HepG2 (cell line): ENCODE measurements at regions not wholly inside any gene's neighbourhood (a gene's known extent, or its start where the extent isn't known, plus 50 kb on each side); places are given as distances from the start of the nearest gene placed in this dataset.
A peak's percentile ranks its signal among the peaks of the same experiment; 100 is the strongest.

Experiments used
- ATAC-seq: fragments of 200-7000 bp; cut with Tn5 transposase; 3 replicates; pipeline ENCODE4 v1.9.1; 2020; ENCODE audit warnings: mild to moderate bottlenecking, moderate library complexity
- BruUV-seq: library from RNA; stranded (reverse); fragments of 400-500 nt; replicated peaks from 2 replicates; lab custom pipeline; 2021; lab: Mats Ljungman, UMichigan
- CTCF ChIA-PET: fragments of 300-600 bp; formaldehyde crosslinking; extraction: SDS; loops from one replicate; lab custom pipeline; 2021; ENCODE audit warnings: low total read pairs, inconsistent platforms, low intra/inter-chr PET ratio; lab: Yijun Ruan, JAX
- POLR2A ChIA-PET: fragments of 350-600 bp; sonication (Branson Sonifier 250); formaldehyde crosslinking; loops from one replicate; lab custom pipeline; 2020; ENCODE audit warnings: antibody characterized with exemption, inconsistent platforms; lab: Yijun Ruan, JAX
- DNase-seq: peaks from one replicate; pipeline ENCODE4 v3.0.0-alpha.2; 2015; ENCODE audit warnings: low spot score
- FAIRE-seq: peaks from 3 replicates; lab custom pipeline; 2011; peaks lifted over from hg19 to GRCh38; lab: Jason Lieb, UNC
- H2AFZ ChIP-seq: one replicate; pipeline ENCODE4 v1.6.1; 2011; ENCODE audit warnings: low read length, inconsistent platforms
- H3K27ac ChIP-seq: fragments of 300-600 bp; 3 replicates; pipeline ENCODE4 v1.8.0; 2011; ENCODE audit warnings: mixed run types, mild to moderate bottlenecking, mixed read lengths, low read length, inconsistent platforms; ENCODE audit not compliant: insufficient read depth; ENCODE audit errors: extremely low read length
- H3K27me3 ChIP-seq, 2 experiments: fragments of 200-600 bp in 1 of 2; 2 replicates in 1 of 2; 3 replicates in 1 of 2; pipeline versions ENCODE4 v1.6.0 to v1.8.0; 2011; ENCODE audit warnings: low read length in 2 of 2, mild to moderate bottlenecking in 2 of 2, moderate library complexity in 2 of 2, inconsistent platforms in 1 of 2; ENCODE audit not compliant: insufficient read depth in 2 of 2, control insufficient read depth in 1 of 2
- H3K36me3 ChIP-seq, 2 experiments: fragments of 200-600 bp in 1 of 2; replicated peaks in 1 of 2; 2 replicates in 1 of 2; 3 replicates in 1 of 2; pipeline versions ENCODE4 v1.5.1 to v1.8.0; 2011; ENCODE audit warnings: low read length in 2 of 2, inconsistent platforms in 1 of 2; ENCODE audit not compliant: insufficient read depth in 2 of 2, control insufficient read depth in 1 of 2
- H3K4me1 ChIP-seq: 2 replicates; pipeline ENCODE4 v1.5.1; 2012; ENCODE audit warnings: low read length, inconsistent platforms; ENCODE audit not compliant: insufficient read depth
- H3K4me2 ChIP-seq: 2 replicates; pipeline ENCODE4 v1.6.0; 2011; ENCODE audit warnings: low read depth, low read length, inconsistent platforms
- H3K4me3 ChIP-seq, 3 experiments: fragments of 200-600 bp in 1 of 3; sonication (generic), shearing (Covaris generic) in 1 of 3; replicated peaks in 1 of 3; 2 replicates each; pipeline ENCODE4 v1.5.1; 2011 to 2016; ENCODE audit warnings: low read length in 3 of 3, inconsistent platforms in 2 of 3, low read depth in 2 of 3, mild to moderate bottlenecking in 2 of 3, control low read depth in 1 of 3, mixed read lengths in 1 of 3; ENCODE audit not compliant: insufficient read depth in 1 of 3
- H3K79me2 ChIP-seq: one replicate; pipeline ENCODE4 v1.6.1; 2011; ENCODE audit warnings: low read length, inconsistent platforms; ENCODE audit not compliant: insufficient read depth
- H3K9ac ChIP-seq: 2 replicates; pipeline ENCODE4 v1.6.0; 2011; ENCODE audit warnings: mild to moderate bottlenecking, low read depth, low read length, inconsistent platforms; ENCODE audit not compliant: insufficient read depth
- H3K9me3 ChIP-seq: 2 replicates; pipeline ENCODE4 v1.5.1; 2012; ENCODE audit warnings: mild to moderate bottlenecking, low read length
- H4K20me1 ChIP-seq: 2 replicates; pipeline ENCODE4 v1.6.0; 2011; ENCODE audit warnings: inconsistent platforms, mild to moderate bottlenecking, low read length, moderate library complexity; ENCODE audit not compliant: insufficient read depth
- CEBPB ChIP-seq: IDR thresholded peaks from 2 replicates; pipeline ENCODE4 v1.6.1; 2011; ENCODE audit warnings: low read depth, low read length, improper control_type of control experiment, borderline replicate concordance
- CREM ChIP-seq, 2 experiments: sonication (generic) in 1 of 2; formaldehyde crosslinking in 1 of 2; IDR thresholded peaks; 2 replicates each; pipeline versions ENCODE4 v1.4.0 to v1.6.1; 2016 to 2020; ENCODE audit warnings: antibody characterized with exemption in 1 of 2, mild to moderate bottlenecking in 1 of 2, missing genetic modification reagents in 1 of 2
- FIP1L1 ChIP-seq: fragments of 200-400 bp; formaldehyde crosslinking; IDR thresholded peaks from 2 replicates; pipeline ENCODE4 v1.6.1; 2018; ENCODE audit warnings: low read depth, mild to moderate bottlenecking, low read length, moderate library complexity, borderline replicate concordance; ENCODE audit not compliant: insufficient read depth
- HOXA5 ChIP-seq: sonication (generic); formaldehyde crosslinking; IDR thresholded peaks from 2 replicates; pipeline ENCODE4 v1.4.0; 2020; ENCODE audit warnings: missing genetic modification reagents
- TARDBP ChIP-seq: sonication (generic); formaldehyde crosslinking; IDR thresholded peaks from 2 replicates; pipeline ENCODE4 v1.8.0; 2022; ENCODE audit warnings: mild to moderate bottlenecking, missing genetic modification reagents
- ZMAT3 ChIP-seq: sonication (generic); formaldehyde crosslinking; conservative IDR thresholded peaks from 2 replicates; pipeline ENCODE4 v1.7.0; 2021; ENCODE audit warnings: missing genetic modification reagents
- WGBS: methylation state at CpG from one replicate; pipeline ENCODE4 v1.1.6; 2017; ENCODE audit warnings: low lambda C conversion rate; 5-methylcytosine and 5-hydroxymethylcytosine counted together
- in situ Hi-C: cut with HindIII; loops from 2 replicates; pipeline ENCODE4 v1.10.0; 2017; ENCODE audit warnings: low pct_unique_long_range_greater_than_20kb; ENCODE audit not compliant: extremely low pct_ligation_motif_present
- intact Hi-C: fragments of 100-400 bp; cut with micrococcal nuclease; formaldehyde crosslinking; loops from one replicate; pipeline ENCODE4 v1.10.0; 2022; ENCODE audit not compliant: unreplicated experiment
- TF ChIP-seq, protein P1 (sequence below): sonication (generic); formaldehyde crosslinking; IDR thresholded peaks from 2 replicates; pipeline ENCODE4 v1.9.0; 2021; ENCODE audit warnings: missing genetic modification reagents, borderline replicate concordance
- TF ChIP-seq, protein P2 (sequence below): sonication (generic); formaldehyde crosslinking; IDR thresholded peaks from 2 replicates; pipeline ENCODE4 v1.9.0; 2021; ENCODE audit warnings: missing genetic modification reagents, mild to moderate bottlenecking, borderline replicate concordance
- TF ChIP-seq, protein P3 (sequence below): sonication (generic); formaldehyde crosslinking; IDR thresholded peaks from 2 replicates; pipeline ENCODE4 v1.5.1; 2020; ENCODE audit warnings: missing genetic modification reagents, mild to moderate bottlenecking, borderline replicate concordance

DNA sequence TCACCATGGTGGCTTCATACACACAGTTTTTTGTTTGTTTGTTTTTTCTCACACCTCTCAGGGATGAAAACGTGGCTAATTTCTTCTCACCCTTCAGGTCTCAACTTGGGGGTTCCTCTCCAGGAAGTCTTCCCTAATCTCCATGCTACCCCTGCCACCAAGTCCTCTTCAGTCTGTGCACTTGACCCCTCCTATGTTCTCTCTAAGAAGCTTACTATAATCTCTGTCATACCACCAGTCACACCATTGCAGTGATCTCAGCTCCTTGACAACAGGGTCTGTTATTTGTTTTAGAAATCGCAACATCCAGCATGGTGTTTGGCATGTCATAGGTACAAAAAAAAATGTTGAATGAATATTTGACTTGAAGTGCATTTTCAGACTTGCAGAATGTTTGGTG lies 83.4 kb downstream of the PRORP start:
- no peak overlapping the region for H3K27ac ChIP-seq
- no peak overlapping the region for H3K9ac ChIP-seq
- ChIA-PET POLR2A (no interaction called here), CTCF (no interaction called here)
- no peak overlapping the region for H2AFZ ChIP-seq
- H3K4me2 ChIP-seq: no peak overlapping the region
- H3K9me3 ChIP-seq: no peaks in the 10 kb centered on the region
- WGBS: 88% methylated on average over 2 of the region's 2 CpGs
- H3K4me3 ChIP-seq: no peak overlapping the region
- no peak for DNase-seq
- FAIRE-seq: no peak
- TF ChIP-seq CEBPB: no peak
- TF ChIP-seq, protein P1, sequence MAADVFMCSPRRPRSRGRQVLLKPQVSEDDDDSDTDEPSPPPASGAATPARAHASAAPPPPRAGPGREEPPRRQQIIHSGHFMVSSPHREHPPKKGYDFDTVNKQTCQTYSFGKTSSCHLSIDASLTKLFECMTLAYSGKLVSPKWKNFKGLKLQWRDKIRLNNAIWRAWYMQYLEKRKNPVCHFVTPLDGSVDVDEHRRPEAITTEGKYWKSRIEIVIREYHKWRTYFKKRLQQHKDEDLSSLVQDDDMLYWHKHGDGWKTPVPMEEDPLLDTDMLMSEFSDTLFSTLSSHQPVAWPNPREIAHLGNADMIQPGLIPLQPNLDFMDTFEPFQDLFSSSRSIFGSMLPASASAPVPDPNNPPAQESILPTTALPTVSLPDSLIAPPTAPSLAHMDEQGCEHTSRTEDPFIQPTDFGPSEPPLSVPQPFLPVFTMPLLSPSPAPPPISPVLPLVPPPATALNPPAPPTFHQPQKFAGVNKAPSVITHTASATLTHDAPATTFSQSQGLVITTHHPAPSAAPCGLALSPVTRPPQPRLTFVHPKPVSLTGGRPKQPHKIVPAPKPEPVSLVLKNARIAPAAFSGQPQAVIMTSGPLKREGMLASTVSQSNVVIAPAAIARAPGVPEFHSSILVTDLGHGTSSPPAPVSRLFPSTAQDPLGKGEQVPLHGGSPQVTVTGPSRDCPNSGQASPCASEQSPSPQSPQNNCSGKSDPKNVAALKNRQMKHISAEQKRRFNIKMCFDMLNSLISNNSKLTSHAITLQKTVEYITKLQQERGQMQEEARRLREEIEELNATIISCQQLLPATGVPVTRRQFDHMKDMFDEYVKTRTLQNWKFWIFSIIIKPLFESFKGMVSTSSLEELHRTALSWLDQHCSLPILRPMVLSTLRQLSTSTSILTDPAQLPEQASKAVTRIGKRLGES (CRISPR knock-in tag): no peak
- no peak for TF ChIP-seq HOXA5 (CRISPR knock-in tag)
- TF ChIP-seq, protein P2, sequence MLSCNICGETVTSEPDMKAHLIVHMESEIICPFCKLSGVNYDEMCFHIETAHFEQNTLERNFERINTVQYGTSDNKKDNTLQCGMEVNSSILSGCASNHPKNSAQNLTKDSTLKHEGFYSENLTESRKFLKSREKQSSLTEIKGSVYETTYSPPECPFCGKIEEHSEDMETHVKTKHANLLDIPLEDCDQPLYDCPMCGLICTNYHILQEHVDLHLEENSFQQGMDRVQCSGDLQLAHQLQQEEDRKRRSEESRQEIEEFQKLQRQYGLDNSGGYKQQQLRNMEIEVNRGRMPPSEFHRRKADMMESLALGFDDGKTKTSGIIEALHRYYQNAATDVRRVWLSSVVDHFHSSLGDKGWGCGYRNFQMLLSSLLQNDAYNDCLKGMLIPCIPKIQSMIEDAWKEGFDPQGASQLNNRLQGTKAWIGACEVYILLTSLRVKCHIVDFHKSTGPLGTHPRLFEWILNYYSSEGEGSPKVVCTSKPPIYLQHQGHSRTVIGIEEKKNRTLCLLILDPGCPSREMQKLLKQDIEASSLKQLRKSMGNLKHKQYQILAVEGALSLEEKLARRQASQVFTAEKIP (CRISPR knock-in tag): no peak
- no peak for TF ChIP-seq CREM (IDR thresholded peaks at IDR 0.05)
- no peak for TF ChIP-seq CREM (CRISPR knock-in tag; IDR thresholded peaks at IDR 0.05)
- TF ChIP-seq FIP1L1: no peak
- no peak for TF ChIP-seq ZMAT3
- no peak for TF ChIP-seq TARDBP (CRISPR knock-in tag)
- TF ChIP-seq, protein P3, sequence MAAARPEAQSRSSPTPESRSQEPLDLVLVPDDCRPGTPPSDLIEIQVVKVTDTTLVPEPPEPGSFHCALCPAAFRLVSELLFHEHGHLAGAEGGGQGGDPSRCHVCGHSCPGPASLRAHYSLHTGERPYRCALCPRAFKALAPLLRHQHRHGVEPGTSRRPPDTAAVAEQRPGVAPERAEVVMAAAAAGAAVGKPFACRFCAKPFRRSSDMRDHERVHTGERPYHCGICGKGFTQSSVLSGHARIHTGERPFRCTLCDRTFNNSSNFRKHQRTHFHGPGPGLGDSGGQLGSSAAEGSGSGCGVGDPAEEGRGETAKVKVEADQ (CRISPR knock-in tag): no peak
- H3K27me3 ChIP-seq: no peaks in the 10 kb centered on the region
- in situ Hi-C loops (no loop called here), intact Hi-C loops (no loop called here)
- BruUV-seq: no TSS peak
- H3K36me3 ChIP-seq: no peaks in the 10 kb centered on the region
- no peaks in the 10 kb centered on the region for H4K20me1 ChIP-seq
- no peaks in the 10 kb centered on the region for H3K79me2 ChIP-seq
- peaks cover 18% of the 10 kb centered on the region for H3K4me1 ChIP-seq
- ATAC-seq: peak; percentile 36; the same call in 2 of the 3 replicates
